ENCODE measurements at regions not wholly inside any gene's neighbourhood (a gene's known extent, or its start where the extent isn't known, plus 50 kb on each side); places are given as distances from the start of the nearest gene placed in this dataset.
A peak's percentile ranks its signal among the peaks of the same experiment; 100 is the strongest.
"Not testable (repeated sequence)": the region's sequence is repeated elsewhere in the genome, so short reads cannot be mapped to it uniquely, and the experiment has no call there.

DNA sequence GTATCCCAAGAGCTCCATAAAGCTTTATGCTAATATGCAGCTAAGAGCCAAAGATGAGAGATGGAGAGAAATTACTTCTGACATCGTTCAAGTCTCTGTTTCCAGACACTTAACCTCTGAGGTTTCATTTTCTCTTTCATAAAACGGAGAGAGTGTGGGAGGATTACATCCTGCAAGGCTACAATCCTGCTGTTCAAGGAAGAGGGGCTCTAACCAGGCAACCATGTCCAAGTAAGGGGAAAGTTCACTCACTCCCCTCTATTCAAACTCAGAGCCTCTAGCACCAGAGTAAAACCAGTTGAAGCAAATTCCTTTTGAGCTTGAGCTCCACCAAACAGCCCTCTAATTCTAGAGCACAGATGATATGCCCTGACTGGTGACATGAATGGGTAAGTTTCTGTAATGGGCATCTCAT is 397.4 kb downstream of the NPIPA8 start:
- DNase-seq (ENCODE audit: low spot score) = no peak

- no peak for DNase-seq (ENCODE audit: low spot score)
Observed at GRCh38 chr16:17938546-17938945, 398.0 kb downstream of the NPIPA8 start.

DNA sequence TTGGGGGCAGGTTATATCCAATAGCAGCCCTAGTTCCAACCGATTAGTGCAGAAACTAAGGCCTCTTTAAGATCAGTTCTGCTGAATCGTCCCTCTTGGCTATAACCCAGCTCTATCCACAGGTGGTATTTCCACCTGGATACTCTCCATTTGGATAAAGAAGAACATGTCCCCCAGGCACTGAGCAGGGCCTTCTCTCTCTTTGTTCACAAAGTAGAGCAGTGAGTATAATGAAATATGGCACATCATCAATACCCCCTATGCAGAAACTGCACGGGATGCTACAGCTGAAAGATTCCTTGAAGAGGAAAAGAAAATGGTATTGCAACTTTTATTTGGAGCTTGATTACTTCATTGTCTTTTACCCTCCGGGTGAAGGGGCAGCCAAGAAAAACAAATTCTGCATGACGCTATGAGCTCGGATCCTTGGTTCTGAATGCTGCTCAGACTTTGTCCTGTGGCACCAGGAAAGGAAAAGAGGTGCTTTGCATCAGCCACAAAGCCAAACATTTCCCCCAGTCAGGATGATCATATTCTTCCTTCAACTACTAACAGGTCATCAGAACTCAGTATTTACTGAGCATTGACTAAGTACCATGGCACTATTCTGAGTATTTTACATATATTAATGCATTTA is 399.7 kb downstream of the NPIPA8 start:
- DNase-seq (ENCODE audit: low spot score) = no peak

DNA sequence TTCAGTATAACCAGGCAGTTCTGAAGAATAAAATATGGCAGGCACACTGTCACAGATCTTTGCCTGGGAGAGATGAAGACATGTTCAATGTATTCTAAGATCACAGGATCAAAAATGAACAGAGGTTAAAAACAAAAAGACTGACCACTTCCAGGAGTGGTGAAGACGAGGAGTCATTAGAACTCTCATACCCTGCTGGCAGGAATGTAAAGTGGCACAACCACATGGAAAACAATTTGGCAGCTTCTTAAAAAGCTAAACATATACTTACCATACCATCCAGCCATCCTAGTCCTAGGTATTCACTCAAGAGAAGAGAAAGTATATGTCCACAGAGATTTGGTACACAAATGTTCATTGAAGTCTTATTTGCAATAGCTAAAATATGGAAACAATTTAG is 406.3 kb downstream of the NPIPA8 start:
- no peak for DNase-seq (ENCODE audit: low spot score)

- DNase-seq (ENCODE audit: low spot score) = no peak
Observed at GRCh38 chr16:17926866-17927399, 409.6 kb downstream of the NPIPA8 start.

DNA sequence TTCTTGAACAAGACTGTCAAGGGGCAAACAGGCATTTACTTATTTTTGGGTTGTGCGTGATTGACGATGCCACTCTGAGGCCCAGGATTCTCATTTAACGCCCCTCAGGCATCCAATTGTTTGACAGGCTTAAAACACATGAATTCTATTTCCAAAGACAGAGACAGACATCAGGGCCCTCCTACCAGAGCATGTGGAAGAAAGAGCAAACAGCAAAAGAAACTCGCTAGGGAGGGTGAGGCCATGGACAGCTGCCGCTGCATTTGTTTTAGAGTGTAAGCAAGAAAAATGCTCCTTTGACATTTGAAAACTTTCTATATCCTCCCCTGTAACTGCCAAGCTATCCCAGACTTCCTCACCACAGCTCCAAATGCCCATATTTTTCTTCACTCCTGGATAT is 410.1 kb downstream of the NPIPA8 start:
- DNase-seq (ENCODE audit: low spot score) = no peak

GRCh38 chr16:17925761-17926160 is 410.8 kb downstream of the NPIPA8 start:
- no peak for DNase-seq (ENCODE audit: low spot score)

- DNase-seq (ENCODE audit: low spot score) = peak; percentile 52
Observed at GRCh38 chr16:17921357-17921978, 415.1 kb downstream of the NPIPA8 start.

GRCh38 chr16:17917316-17918019 is 419.1 kb downstream of the NPIPA8 start:
- DNase-seq (ENCODE audit: low spot score) = no peak

- DNase-seq (ENCODE audit: low spot score) = no peak
Observed at GRCh38 chr16:17915791-17916190, 420.7 kb downstream of the NPIPA8 start.

DNA sequence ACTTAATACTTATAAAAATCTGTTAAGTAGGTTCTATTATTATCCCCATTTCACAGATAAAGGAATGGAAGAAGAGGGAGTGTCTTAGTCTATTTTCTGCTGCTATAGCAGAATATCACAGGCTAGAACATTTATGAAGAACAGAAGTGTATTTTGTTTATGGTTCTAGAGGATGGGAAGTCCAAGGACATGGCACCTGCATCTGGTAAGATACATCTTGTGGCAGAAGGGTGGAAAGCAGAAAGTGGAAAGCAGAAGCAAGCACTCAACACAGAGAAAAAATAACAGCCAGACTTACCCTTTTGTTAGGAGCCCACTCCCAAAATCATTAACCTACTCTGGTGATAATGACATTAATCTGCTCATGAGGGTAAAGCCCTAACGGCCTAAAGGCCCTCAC is 422.4 kb downstream of the NPIPA8 start:
- no peak for DNase-seq (ENCODE audit: low spot score)

DNA sequence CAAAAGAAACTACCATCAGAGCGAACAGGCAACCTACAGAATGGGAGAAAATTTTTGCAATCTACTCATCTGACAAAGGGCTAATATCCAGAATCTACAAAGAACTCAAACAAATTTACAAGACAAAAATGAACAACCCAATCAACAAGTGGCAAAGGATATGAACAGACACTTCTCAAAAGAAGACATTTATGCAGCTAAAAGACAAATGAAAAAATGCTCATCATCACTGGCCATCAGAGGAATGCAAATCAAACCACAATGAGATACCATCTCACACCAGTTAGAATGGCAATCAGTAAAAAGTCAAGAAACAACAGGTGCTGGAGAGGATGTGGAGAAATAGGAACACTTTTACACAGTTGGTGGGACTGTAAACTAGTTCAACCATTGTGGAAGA is 425.0 kb downstream of the NPIPA8 start:
- DNase-seq (ENCODE audit: low spot score) = not testable (repeated sequence)

DNA sequence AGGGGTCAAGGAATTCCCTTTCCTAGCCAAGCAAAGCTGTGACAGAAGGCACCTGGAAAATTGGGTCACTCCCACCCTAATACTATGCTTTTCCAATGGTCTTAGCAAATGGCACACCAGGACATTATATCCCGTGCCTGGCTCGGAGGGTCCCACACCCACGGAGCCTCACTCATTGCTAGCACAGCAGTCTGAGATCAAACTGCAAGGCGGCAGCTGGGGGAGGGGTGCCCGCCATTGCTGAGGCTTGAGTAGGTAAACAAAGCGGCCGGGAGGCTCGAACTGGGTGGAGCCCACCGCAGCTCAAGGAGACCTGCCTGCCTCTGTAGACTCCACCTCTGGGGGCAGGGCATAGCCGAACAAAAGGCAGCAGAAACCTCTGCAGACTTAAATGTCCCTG is 429.9 kb downstream of the NPIPA8 start:
- not testable (repeated sequence) for DNase-seq (ENCODE audit: low spot score)

- no peak for DNase-seq (ENCODE audit: low spot score)
Observed at GRCh38 chr16:17901309-17901708, 430.5 kb upstream of the XYLT1 start.

- no peak for DNase-seq (ENCODE audit: low spot score)
Observed at GRCh38 chr16:17899141-17899540, 428.4 kb upstream of the XYLT1 start.

- DNase-seq (ENCODE audit: low spot score) = no peak
Observed at GRCh38 chr16:17887963-17888362, 417.2 kb upstream of the XYLT1 start.

- DNase-seq (ENCODE audit: low spot score) = no peak
Observed at GRCh38 chr16:17885659-17886207, 415.0 kb upstream of the XYLT1 start.

GRCh38 chr16:17877821-17878360 is 407.1 kb upstream of the XYLT1 start:
- DNase-seq (ENCODE audit: low spot score) = no peak

DNA sequence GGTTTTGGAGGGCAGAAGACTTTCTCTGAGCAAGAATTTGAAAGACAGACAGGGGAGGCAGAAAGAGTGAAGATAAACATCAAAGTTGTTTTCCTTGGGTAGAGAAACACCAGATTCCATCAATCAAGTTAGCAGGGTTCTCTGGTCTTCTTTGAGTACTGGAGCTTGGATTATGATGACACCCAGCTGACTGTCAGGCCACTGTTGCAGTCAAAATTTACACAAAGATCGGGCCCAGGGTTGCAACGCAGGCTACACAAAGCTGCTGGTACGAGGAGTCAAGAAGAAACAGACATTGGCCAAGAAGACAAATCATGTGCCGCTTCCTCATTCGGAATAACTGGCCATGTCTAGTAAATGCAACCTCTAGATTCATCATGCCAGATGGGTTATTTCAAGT is 396.2 kb upstream of the XYLT1 start:
- no peak for DNase-seq (ENCODE audit: low spot score)

- no peak for DNase-seq (ENCODE audit: low spot score)
Observed at GRCh38 chr16:17861981-17862479, 391.3 kb upstream of the XYLT1 start.

- no peak for DNase-seq (ENCODE audit: low spot score)
Observed at GRCh38 chr16:17858061-17858460, 387.3 kb upstream of the XYLT1 start.

GRCh38 chr16:17853958-17854357 is 383.2 kb upstream of the XYLT1 start:
- DNase-seq (ENCODE audit: low spot score) = no peak
